WTC11 (cell line): ENCODE measurements at regions not wholly inside any gene's neighbourhood (a gene's known extent, or its start where the extent isn't known, plus 50 kb on each side); places are given as distances from the start of the nearest gene placed in this dataset.

ENCODE experiments used
- HMGXB4 ChIP-seq: sonication (generic); formaldehyde crosslinking; IDR thresholded peaks from 2 replicates; pipeline ENCODE4 v1.8.1; 2023; ENCODE audit warnings: mild to moderate bottlenecking, moderate library complexity, missing genetic modification reagents
- MAX ChIP-seq: sonication (generic); formaldehyde crosslinking; IDR thresholded peaks from 2 replicates; pipeline ENCODE4 v1.8.0; 2022; ENCODE audit warnings: mild to moderate bottlenecking, missing genetic modification reagents
- ZNF317 ChIP-seq: sonication (generic); formaldehyde crosslinking; IDR thresholded peaks from 2 replicates; pipeline ENCODE4 v1.8.1; 2023; ENCODE audit warnings: low read depth, mild to moderate bottlenecking, moderate library complexity, missing genetic modification reagents, borderline replicate concordance

GRCh38 chr1:78274814-78275213 is 216.0 kb upstream of the PTGFR start:
- TF ChIP-seq MAX (CRISPR knock-in tag) (no peak), HMGXB4 (no peak), ZNF317 (CRISPR knock-in tag) (no peak)
